Endodermal cell (in vitro differentiated cells): ENCODE measurements at regions not wholly inside any gene's neighbourhood (a gene's known extent, or its start where the extent isn't known, plus 50 kb on each side); places are given as distances from the start of the nearest gene placed in this dataset.

Source experiments
- DNase-seq: peaks from one replicate; pipeline ENCODE4 v3.0.0-alpha.2; 2017
- H3K27ac ChIP-seq: 2 replicates; pipeline ENCODE4 v1.5.1; 2013; ENCODE audit warnings: mild to moderate bottlenecking, low read depth, low read length, moderate library complexity
- H3K27me3 ChIP-seq: 2 replicates; pipeline ENCODE4 v1.6.1; 2013; ENCODE audit warnings: mild to moderate bottlenecking, low read length, moderate library complexity; ENCODE audit not compliant: insufficient read depth, control insufficient read depth, poor library complexity, severe bottlenecking
- H3K36me3 ChIP-seq: 2 replicates; pipeline ENCODE4 v1.7.0; 2013; ENCODE audit warnings: mild to moderate bottlenecking, low read length, moderate library complexity; ENCODE audit not compliant: control insufficient read depth, insufficient read depth
- H3K4me1 ChIP-seq: one replicate; pipeline ENCODE4 v1.7.0; 2013; ENCODE audit warnings: low read length; ENCODE audit not compliant: control insufficient read depth, insufficient read depth
- H3K4me3 ChIP-seq: 2 replicates; pipeline ENCODE4 v1.5.1; 2013; ENCODE audit warnings: mild to moderate bottlenecking, low read length, moderate library complexity
- H3K9ac ChIP-seq: 2 replicates; pipeline ENCODE4 v1.6.1; 2013; ENCODE audit warnings: mild to moderate bottlenecking, low read length, moderate library complexity; ENCODE audit not compliant: poor library complexity, severe bottlenecking; ENCODE audit errors: extremely low read depth
- H3K9me3 ChIP-seq: 2 replicates; pipeline ENCODE4 v1.6.1; 2013; ENCODE audit warnings: mild to moderate bottlenecking, low read length, moderate library complexity; ENCODE audit not compliant: control insufficient read depth
- H3K27ac Mint-ChIP-seq: 2 replicates; pipeline ENCODE4 v1.8.0; 2020; ENCODE audit warnings: mixed read lengths
- H3K27me3 Mint-ChIP-seq: 2 replicates; pipeline ENCODE4 v1.8.0; 2021; ENCODE audit warnings: mild to moderate bottlenecking, mixed read lengths; ENCODE audit not compliant: insufficient read depth
- H3K36me3 Mint-ChIP-seq: 2 replicates; pipeline ENCODE4 v1.8.0; 2020; ENCODE audit warnings: low read depth, mixed read lengths
- H3K4me1 Mint-ChIP-seq: 2 replicates; pipeline ENCODE4 v1.8.0; 2020; ENCODE audit warnings: mixed read lengths
- H3K4me3 Mint-ChIP-seq: 2 replicates; pipeline ENCODE4 v1.8.0; 2020; ENCODE audit warnings: mild to moderate bottlenecking, moderate library complexity, mixed read lengths
- H3K9me3 Mint-ChIP-seq: 2 replicates; pipeline ENCODE4 v1.8.0; 2020; ENCODE audit warnings: mild to moderate bottlenecking, mixed read lengths
- WGBS, 2 experiments: methylation state at CpG; one replicate each; pipeline versions ENCODE4 v1.1.5 to v1.1.7; 2013; ENCODE audit warnings: missing lambda C conversion rate in 2 of 2, mixed read lengths in 1 of 2; ENCODE audit not compliant: insufficient coverage in 1 of 2, insufficient read length in 1 of 2; 5-methylcytosine and 5-hydroxymethylcytosine counted together
- TF ChIP-seq, protein P1 (sequence below): fragments of 200-600 bp; sonication (generic); conservative IDR thresholded peaks from 2 replicates; pipeline ENCODE4 v1.5.0; 2021; ENCODE audit warnings: antibody characterized with exemption, mild to moderate bottlenecking

DNA sequence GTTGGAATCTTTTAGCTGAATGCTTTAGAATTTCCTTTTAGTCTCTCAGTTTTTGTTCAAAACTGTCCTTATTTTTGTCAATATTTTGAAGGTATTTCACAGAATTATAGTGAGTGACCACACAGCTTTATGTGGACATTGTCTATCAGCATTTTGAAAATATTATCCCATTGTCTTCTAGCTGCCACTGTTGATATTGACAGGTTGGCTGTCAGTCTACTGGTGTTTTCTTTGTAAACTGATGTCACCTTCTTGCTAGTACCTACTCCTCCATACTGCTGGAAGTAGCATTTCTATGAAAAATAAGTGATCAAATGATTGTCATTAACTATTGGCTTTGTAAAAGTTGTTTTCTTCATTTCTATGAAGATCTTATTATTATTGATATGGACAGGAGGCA, 256.8 kb downstream of the KLF12 start:
- Mint-ChIP-seq H3K36me3 (peaks cover 4% of the 10 kb centered on the region), H3K4me3 (no peak overlapping the region), H3K27me3 (no peaks in the 10 kb centered on the region), H3K9me3 (peaks cover 9% of the 10 kb centered on the region), H3K27ac (no peak overlapping the region), H3K4me1 (peaks cover 19% of the 10 kb centered on the region)
- no peak for DNase-seq
- H3K27me3 ChIP-seq = no peaks in the 10 kb centered on the region
- H3K36me3 ChIP-seq = no peaks in the 10 kb centered on the region
- H3K27ac ChIP-seq = no peak overlapping the region
- H3K9me3 ChIP-seq = peaks cover 8% of the 10 kb centered on the region
- peaks cover 3% of the 10 kb centered on the region for H3K4me1 ChIP-seq
- TF ChIP-seq, protein P1, sequence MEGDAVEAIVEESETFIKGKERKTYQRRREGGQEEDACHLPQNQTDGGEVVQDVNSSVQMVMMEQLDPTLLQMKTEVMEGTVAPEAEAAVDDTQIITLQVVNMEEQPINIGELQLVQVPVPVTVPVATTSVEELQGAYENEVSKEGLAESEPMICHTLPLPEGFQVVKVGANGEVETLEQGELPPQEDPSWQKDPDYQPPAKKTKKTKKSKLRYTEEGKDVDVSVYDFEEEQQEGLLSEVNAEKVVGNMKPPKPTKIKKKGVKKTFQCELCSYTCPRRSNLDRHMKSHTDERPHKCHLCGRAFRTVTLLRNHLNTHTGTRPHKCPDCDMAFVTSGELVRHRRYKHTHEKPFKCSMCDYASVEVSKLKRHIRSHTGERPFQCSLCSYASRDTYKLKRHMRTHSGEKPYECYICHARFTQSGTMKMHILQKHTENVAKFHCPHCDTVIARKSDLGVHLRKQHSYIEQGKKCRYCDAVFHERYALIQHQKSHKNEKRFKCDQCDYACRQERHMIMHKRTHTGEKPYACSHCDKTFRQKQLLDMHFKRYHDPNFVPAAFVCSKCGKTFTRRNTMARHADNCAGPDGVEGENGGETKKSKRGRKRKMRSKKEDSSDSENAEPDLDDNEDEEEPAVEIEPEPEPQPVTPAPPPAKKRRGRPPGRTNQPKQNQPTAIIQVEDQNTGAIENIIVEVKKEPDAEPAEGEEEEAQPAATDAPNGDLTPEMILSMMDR = no peak
- H3K4me3 ChIP-seq = no peak overlapping the region
- no peak overlapping the region for H3K9ac ChIP-seq

DNA sequence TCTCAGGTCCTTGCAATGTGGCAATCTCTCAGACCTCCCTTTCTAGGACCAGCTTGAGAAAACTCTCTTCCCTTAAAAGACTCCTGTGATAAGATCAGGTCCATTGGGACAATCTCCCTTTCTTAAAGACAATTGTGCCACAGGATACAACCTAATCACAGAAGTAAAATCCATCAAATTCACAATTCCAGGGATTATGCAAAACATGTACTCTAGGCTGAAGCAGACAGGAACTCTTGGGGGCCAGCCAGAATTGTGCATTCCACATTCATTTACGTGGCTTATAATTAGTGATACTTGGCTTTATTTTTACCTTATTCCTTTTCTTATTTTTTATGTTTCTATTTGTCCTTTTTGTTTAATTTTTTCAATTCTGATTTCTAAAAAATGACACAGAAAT, 257.9 kb downstream of the KLF12 start:
- Mint-ChIP-seq H3K4me1 (peaks cover 11% of the 10 kb centered on the region), H3K4me3 (no peak overlapping the region), H3K27ac (no peak overlapping the region), H3K27me3 (no peaks in the 10 kb centered on the region), H3K36me3 (peaks cover 4% of the 10 kb centered on the region), H3K9me3 (peaks cover 9% of the 10 kb centered on the region)
- Histone ChIP-seq H3K4me1 (peaks cover 1% of the 10 kb centered on the region), H3K4me3 (no peak overlapping the region), H3K36me3 (no peaks in the 10 kb centered on the region), H3K9ac (no peak overlapping the region), H3K27ac (no peak overlapping the region), H3K27me3 (no peaks in the 10 kb centered on the region), H3K9me3 (peaks cover 8% of the 10 kb centered on the region)
- WGBS, 2 experiments = 100% methylated on average over 1 of the region's 1 CpG; no CpG with 5 or more reads in 1 of the 2 experiments
- TF ChIP-seq, protein P1 = no peak
- DNase-seq = no peak

DNA sequence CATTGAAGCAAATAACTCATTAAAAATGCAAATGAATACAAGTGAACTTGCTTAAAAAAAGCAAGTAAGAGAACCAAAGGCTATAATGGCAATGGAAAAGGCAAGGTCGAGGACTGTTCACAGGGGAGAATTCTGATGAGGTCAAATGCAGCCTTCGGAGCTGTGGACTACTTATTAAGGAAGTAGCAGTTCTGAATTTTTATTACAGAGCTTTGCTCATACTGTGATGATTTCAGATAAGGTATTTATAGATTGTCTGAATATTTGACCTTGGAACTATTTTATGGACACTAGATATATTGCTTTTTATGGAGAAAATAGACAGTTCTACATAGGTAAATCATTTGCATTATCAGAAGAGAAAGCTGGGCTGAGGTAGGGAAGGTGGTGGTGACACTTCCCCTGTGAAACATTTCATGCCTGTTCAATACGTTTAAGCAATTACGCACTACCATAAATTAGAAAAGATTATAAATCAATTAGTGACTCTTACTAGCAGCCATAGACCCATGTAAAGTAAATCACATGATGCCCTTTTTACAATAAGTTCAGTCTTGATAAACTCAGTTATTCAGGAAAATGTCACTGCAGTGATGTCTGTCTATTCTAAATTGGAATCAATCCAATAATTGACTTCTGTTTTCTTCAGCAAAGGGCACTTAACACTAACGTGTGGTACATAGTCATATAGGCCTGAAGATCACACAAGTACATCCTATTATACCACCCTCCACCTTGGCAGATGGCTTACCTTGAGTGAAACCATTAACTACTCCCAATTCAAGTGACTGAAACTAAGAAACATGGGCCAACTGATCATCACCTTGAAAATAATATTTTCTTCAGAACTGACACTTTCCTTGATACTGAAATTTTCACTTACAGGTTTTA, 260.0 kb downstream of the KLF12 start:
- Mint-ChIP-seq H3K4me3 (no peak overlapping the region), H3K36me3 (peaks cover 4% of the 10 kb centered on the region), H3K4me1 (peaks cover 9% of the 10 kb centered on the region), H3K27ac (no peak overlapping the region), H3K27me3 (no peaks in the 10 kb centered on the region), H3K9me3 (peaks cover 9% of the 10 kb centered on the region)
- Histone ChIP-seq H3K27me3 (no peaks in the 10 kb centered on the region), H3K4me1 (peaks cover 4% of the 10 kb centered on the region), H3K9ac (no peak overlapping the region), H3K4me3 (no peak overlapping the region), H3K36me3 (no peaks in the 10 kb centered on the region), H3K27ac (no peak overlapping the region), H3K9me3 (peaks cover 8% of the 10 kb centered on the region)
- DNase-seq = no peak
- TF ChIP-seq, protein P1 = no peak
- WGBS, 2 experiments = 92 to 93% methylated on average over 3 to 5 of the region's 5 CpGs
